H1 (cell line): ENCODE measurements at regions not wholly inside any gene's neighbourhood (a gene's known extent, or its start where the extent isn't known, plus 50 kb on each side); places are given as distances from the start of the nearest gene placed in this dataset.

ENCODE experiments used
- CTCF ChIA-PET: fragments of 300-600 bp; sonication (Branson Sonifier 250); formaldehyde crosslinking; loops from one replicate; lab custom pipeline; 2021; ENCODE audit not compliant: partially characterized antibody; lab: Charles Lee
- POLR2A ChIA-PET: fragments of 300-600 bp; sonication (Branson Sonifier 250); formaldehyde crosslinking; loops from one replicate; lab custom pipeline; 2021; ENCODE audit warnings: inconsistent platforms; ENCODE audit not compliant: partially characterized antibody; lab: Charles Lee
- DNase-seq, 2 experiments: peaks; one replicate each; pipeline versions ENCODE4 v3.0.0 to v3.0.0-alpha.2; 2010 to 2022; ENCODE audit warnings: low spot score in 2 of 2, low read depth in 1 of 2, mixed read lengths in 1 of 2
- FAIRE-seq: peaks from 2 replicates; lab custom pipeline; 2011; peaks lifted over from hg19 to GRCh38; lab: Jason Lieb, UNC
- H2AFZ ChIP-seq: 2 replicates; pipeline ENCODE4 v1.8.1; 2012; ENCODE audit warnings: low read length, inconsistent platforms
- H2AK5ac ChIP-seq: 2 replicates; pipeline ENCODE4 v1.6.1; 2013; ENCODE audit warnings: low read depth, low read length
- H2BK120ac ChIP-seq: replicated peaks from 2 replicates; pipeline ENCODE3; 2013; ENCODE audit warnings: low read depth, low read length, inconsistent platforms
- H2BK12ac ChIP-seq: 2 replicates; pipeline ENCODE4 v1.6.1; 2013; ENCODE audit warnings: low read depth, low read length
- H2BK15ac ChIP-seq: 2 replicates; pipeline ENCODE4 v1.6.1; 2013; ENCODE audit warnings: low read length
- H2BK20ac ChIP-seq: 2 replicates; pipeline ENCODE4 v1.6.1; 2013; ENCODE audit warnings: low read length
- H2BK5ac ChIP-seq: 2 replicates; pipeline ENCODE4 v1.6.1; 2013; ENCODE audit warnings: low read depth, low read length
- H3K14ac ChIP-seq: 2 replicates; pipeline ENCODE4 v1.6.1; 2013; ENCODE audit warnings: inconsistent platforms; ENCODE audit not compliant: insufficient read length
- H3K18ac ChIP-seq: 2 replicates; pipeline ENCODE4 v1.6.1; 2013; ENCODE audit warnings: low read length; ENCODE audit errors: extremely low read depth
- H3K23ac ChIP-seq: 2 replicates; pipeline ENCODE4 v1.6.1; 2013; ENCODE audit warnings: inconsistent platforms; ENCODE audit not compliant: insufficient read length
- H3K23me2 ChIP-seq: 2 replicates; pipeline ENCODE4 v1.6.1; 2013; ENCODE audit warnings: low read depth, low read length
- H3K27ac ChIP-seq: 2 replicates; pipeline ENCODE4 v1.6.1; 2011; ENCODE audit warnings: low read depth, low read length, inconsistent platforms
- H3K27me3 ChIP-seq, 4 experiments: replicated peaks in 1 of 4; 1 replicate in 1 of 4; 2 replicates in 3 of 4; pipeline versions ENCODE4 v1.6.1 to v1.8.1; 2011 to 2013; ENCODE audit warnings: low read length in 3 of 4, mild to moderate bottlenecking in 3 of 4, inconsistent platforms in 2 of 4, mixed read lengths in 2 of 4, moderate library complexity in 1 of 4; ENCODE audit not compliant: control insufficient read depth in 3 of 4, insufficient read depth in 3 of 4; ENCODE audit errors: extremely low read depth in 1 of 4
- H3K36me3 ChIP-seq, 4 experiments: 2 replicates each; pipeline versions ENCODE4 v1.6.1 to v1.8.1; 2011 to 2013; ENCODE audit warnings: mild to moderate bottlenecking in 4 of 4, low read length in 3 of 4, moderate library complexity in 2 of 4, control low read depth in 1 of 4, inconsistent platforms in 1 of 4; ENCODE audit not compliant: insufficient read depth in 4 of 4, control insufficient read depth in 2 of 4
- H3K4ac ChIP-seq: replicated peaks from 2 replicates; pipeline ENCODE3; 2013; ENCODE audit warnings: low read length, low read depth, mixed read lengths, inconsistent platforms; ENCODE audit not compliant: insufficient read length
- H3K4me1 ChIP-seq, 4 experiments: replicated peaks in 1 of 4; 1 replicate in 1 of 4; 2 replicates in 3 of 4; pipeline versions ENCODE4 v1.6.1 to v1.8.1; 2011 to 2013; ENCODE audit warnings: low read length in 3 of 4, inconsistent platforms in 2 of 4, mixed read lengths in 1 of 4; ENCODE audit not compliant: insufficient read depth in 4 of 4, control insufficient read depth in 3 of 4
- H3K4me2 ChIP-seq, 2 experiments: 2 replicates each; pipeline versions ENCODE4 v1.6.1 to v1.8.1; 2011 to 2013; ENCODE audit warnings: low read depth in 2 of 2, low read length in 2 of 2, control low read depth in 1 of 2, inconsistent platforms in 1 of 2, mild to moderate bottlenecking in 1 of 2; ENCODE audit not compliant: insufficient read depth in 1 of 2
- H3K4me3 ChIP-seq, 4 experiments: fragments of 200-600, 300-600 bp in 1 of 4; sonication (generic), shearing (Covaris generic), sonication (Bioruptor Twin) in 1 of 4; 2 replicates each; pipeline versions ENCODE4 v1.5.1 to v1.8.1; 2011 to 2016; ENCODE audit warnings: low read length in 4 of 4, low read depth in 3 of 4, control low read depth in 2 of 4, inconsistent platforms in 2 of 4, mild to moderate bottlenecking in 2 of 4, mixed read lengths in 1 of 4, moderate library complexity in 1 of 4; ENCODE audit not compliant: insufficient read depth in 2 of 4; ENCODE audit errors: extremely low read depth in 1 of 4
- H3K56ac ChIP-seq: replicated peaks from 2 replicates; pipeline ENCODE3; 2013; ENCODE audit warnings: low read depth, mild to moderate bottlenecking, mixed read lengths, low read length, inconsistent platforms; ENCODE audit not compliant: insufficient read length
- H3K79me1 ChIP-seq: 2 replicates; pipeline ENCODE4 v1.6.1; 2013; ENCODE audit warnings: low read depth, low read length, control low read depth
- H3K79me2 ChIP-seq, 2 experiments: 2 replicates each; pipeline versions ENCODE4 v1.6.1 to v1.8.1; 2012 to 2013; ENCODE audit warnings: low read length in 2 of 2, mild to moderate bottlenecking in 2 of 2, inconsistent platforms in 1 of 2; ENCODE audit not compliant: insufficient read depth in 2 of 2, control insufficient read depth in 1 of 2
- H3K9ac ChIP-seq, 4 experiments: replicated peaks in 1 of 4; 1 replicate in 1 of 4; 2 replicates in 3 of 4; pipeline versions ENCODE4 v1.6.1 to v1.8.1; 2011 to 2013; ENCODE audit warnings: low read depth in 3 of 4, low read length in 3 of 4, control low read depth in 2 of 4, mild to moderate bottlenecking in 2 of 4, moderate library complexity in 2 of 4, inconsistent platforms in 1 of 4; ENCODE audit errors: extremely low read depth in 1 of 4
- H3K9me3 ChIP-seq, 2 experiments: 2 replicates each; pipeline versions ENCODE4 v1.6.1 to v1.8.1; 2012 to 2013; ENCODE audit warnings: mild to moderate bottlenecking in 2 of 2, moderate library complexity in 2 of 2, control low read depth in 1 of 2, inconsistent platforms in 1 of 2, low read depth in 1 of 2, low read length in 1 of 2, mixed read lengths in 1 of 2; ENCODE audit not compliant: insufficient read depth in 2 of 2
- H4K20me1 ChIP-seq, 2 experiments: replicated peaks in 1 of 2; 2 replicates each; pipeline versions ENCODE3 to v1.8.1; 2011 to 2013; ENCODE audit warnings: inconsistent platforms in 2 of 2, low read length in 2 of 2, mild to moderate bottlenecking in 1 of 2; ENCODE audit not compliant: insufficient read depth in 2 of 2, control insufficient read depth in 1 of 2
- H4K5ac ChIP-seq: 2 replicates; pipeline ENCODE4 v1.6.1; 2013; ENCODE audit warnings: low read length, low read depth, mixed read lengths, inconsistent platforms; ENCODE audit not compliant: insufficient read length
- H4K8ac ChIP-seq: 2 replicates; pipeline ENCODE4 v1.8.0; 2013; ENCODE audit warnings: mild to moderate bottlenecking, moderate library complexity, low read length, inconsistent platforms; ENCODE audit not compliant: insufficient read depth; ENCODE audit errors: extremely low read depth
- H4K91ac ChIP-seq: replicated peaks from 2 replicates; pipeline ENCODE3; 2013; ENCODE audit warnings: low read length, mixed read lengths, inconsistent platforms; ENCODE audit not compliant: insufficient read length
- BRCA1 ChIP-seq: IDR thresholded peaks from 2 replicates; pipeline ENCODE4 v1.6.1; 2012; ENCODE audit warnings: low read depth, low read length, improper control_type of control experiment
- GTF2F1 ChIP-seq: IDR thresholded peaks from 2 replicates; pipeline ENCODE4 v1.6.1; 2012; ENCODE audit warnings: low read depth, low read length, improper control_type of control experiment, borderline replicate concordance
- HDAC6 ChIP-seq: IDR thresholded peaks from one replicate; pipeline ENCODE4 v1.7.1; 2012; ENCODE audit warnings: low read depth, mild to moderate bottlenecking, inconsistent platforms, low read length, moderate library complexity
- JUN ChIP-seq: IDR thresholded peaks from 2 replicates; pipeline ENCODE4 v1.6.1; 2011; ENCODE audit warnings: low read depth, mild to moderate bottlenecking, improper control_type of control experiment, low read length
- NANOG ChIP-seq: IDR thresholded peaks from 2 replicates; pipeline ENCODE4 v1.6.1; 2011; ENCODE audit warnings: low read length, low read depth, mild to moderate bottlenecking, inconsistent platforms; ENCODE audit not compliant: insufficient read depth, poor library complexity, severe bottlenecking
- POLR2AphosphoS5 ChIP-seq: IDR thresholded peaks from 2 replicates; pipeline ENCODE4 v1.6.1; 2011; ENCODE audit warnings: low read depth, low read length
- RFX5 ChIP-seq: IDR thresholded peaks from 2 replicates; pipeline ENCODE4 v1.6.1; 2011; ENCODE audit warnings: low read depth, low read length, improper control_type of control experiment, borderline replicate concordance
- YY1 ChIP-seq: IDR thresholded peaks from 2 replicates; pipeline ENCODE4 v1.6.1; 2011; ENCODE audit warnings: low read depth, mild to moderate bottlenecking, low read length
- ZNF274 ChIP-seq: IDR thresholded peaks from 2 replicates; pipeline ENCODE4 v1.7.0; 2012; ENCODE audit warnings: low read length, borderline replicate concordance; ENCODE audit errors: extremely low read depth
- WGBS, 2 experiments: shearing (Covaris generic) in 1 of 2; methylation state at CpG; one replicate each; pipeline versions ENCODE4 v1.1.6 to v1.1.7; 2013 to 2015; ENCODE audit warnings: low lambda C conversion rate in 2 of 2, mixed read lengths in 2 of 2, inconsistent platforms in 1 of 2, low coverage in 1 of 2, missing lambda C conversion rate in 1 of 2; ENCODE audit not compliant: insufficient replicate concordance in 2 of 2, insufficient coverage in 1 of 2, insufficient read length in 1 of 2; ENCODE audit errors: extremely low coverage in 1 of 2, missing lambda C conversion rate in 1 of 2; 5-methylcytosine and 5-hydroxymethylcytosine counted together

DNA sequence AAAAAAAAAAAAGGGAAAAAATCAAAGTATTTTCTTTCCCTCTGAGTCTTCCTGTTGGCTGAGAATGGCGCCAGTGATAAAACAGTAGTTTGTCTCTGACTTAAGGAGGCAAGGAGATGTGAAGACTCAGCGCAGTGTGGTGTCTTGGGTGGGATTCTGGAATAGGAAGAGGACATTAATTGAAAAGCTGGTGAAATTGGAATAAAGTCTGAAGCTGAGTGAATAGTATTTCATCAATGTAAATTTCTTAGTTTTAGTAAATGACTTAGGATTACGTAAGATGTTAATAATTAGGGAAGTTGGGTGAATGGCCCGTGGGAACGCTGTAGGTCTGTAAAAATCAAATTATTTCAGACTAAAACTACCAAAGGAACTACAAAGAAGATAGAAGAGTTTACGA, 122.8 kb upstream of the ZNF217 start:
- no peaks in the 10 kb centered on the region; a peak in 1 of 7 replicates for H3K27me3 ChIP-seq
- H2BK12ac ChIP-seq, result no peak overlapping the region
- H4K91ac ChIP-seq, result no peak overlapping the region
- no peaks in the 10 kb centered on the region for H3K79me1 ChIP-seq
- no peak overlapping the region for H4K5ac ChIP-seq
- H2BK15ac ChIP-seq, result no peak overlapping the region
- H3K56ac ChIP-seq, result no peak overlapping the region
- POLR2A ChIA-PET, result interaction anchor here (0.6 kb wide), 1 partner anchor 90 kb away, joined by 3 read pairs; no protein-coding TSS in a partner anchor
- no peak overlapping the region for H3K4me3 ChIP-seq
- H4K8ac ChIP-seq, result no peak overlapping the region
- H4K20me1 ChIP-seq, result no peaks in the 10 kb centered on the region
- no peak overlapping the region for H3K14ac ChIP-seq
- H3K23me2 ChIP-seq, result no peaks in the 10 kb centered on the region
- no peaks in the 10 kb centered on the region for H3K79me2 ChIP-seq
- H2AK5ac ChIP-seq, result no peak overlapping the region
- no peak overlapping the region for H3K18ac ChIP-seq
- no peak overlapping the region for H2BK120ac ChIP-seq
- H3K36me3 ChIP-seq, result no peaks in the 10 kb centered on the region
- WGBS, 2 experiments, result 87 to 100% methylated on average over 1 to 6 of the region's 6 CpGs
- DNase-seq, result no peak
- H3K9ac ChIP-seq, result no peak overlapping the region
- no peak for FAIRE-seq
- TF ChIP-seq BRCA1, result no peak
- no peak for TF ChIP-seq GTF2F1
- TF ChIP-seq NANOG, result no peak
- TF ChIP-seq JUN, result no peak
- no peak for TF ChIP-seq RFX5
- no peak for TF ChIP-seq POLR2AphosphoS5
- TF ChIP-seq ZNF274, result no peak
- no peak for TF ChIP-seq YY1
- no peak for TF ChIP-seq HDAC6
- H3K4me2 ChIP-seq, result no peak overlapping the region
- H2BK20ac ChIP-seq, result no peak overlapping the region
- H2AFZ ChIP-seq, result no peak overlapping the region
- no peak overlapping the region for H3K4ac ChIP-seq
- H3K23ac ChIP-seq, result no peak overlapping the region
- CTCF ChIA-PET, result no interaction called here
- no peak overlapping the region for H3K27ac ChIP-seq
- no peak overlapping the region for H2BK5ac ChIP-seq
- no peaks in the 10 kb centered on the region for H3K9me3 ChIP-seq
- H3K4me1 ChIP-seq, result peaks cover 9 to 19% (median 15%) of the 10 kb centered on the region in 4 experiments
